ENCODE measurements at regions not wholly inside any gene's neighbourhood (a gene's known extent, or its start where the extent isn't known, plus 50 kb on each side); places are given as distances from the start of the nearest gene placed in this dataset.
"Not testable (repeated sequence)": the region's sequence is repeated elsewhere in the genome, so short reads cannot be mapped to it uniquely, and the experiment has no call there.

- not testable (repeated sequence) for H3K27ac ChIP-seq (ENCODE audit: low read depth, low read length); H3K27me3 ChIP-seq (ENCODE audit: control insufficient read depth in 1 of 2, insufficient read depth in 2 of 2, low read length in 2 of 2); H3K9ac ChIP-seq (ENCODE audit: low read length); H3K36me3 ChIP-seq (ENCODE audit: insufficient read depth, low read length); H3K4me1 ChIP-seq (ENCODE audit: insufficient read depth, low read length); H3K9me3 ChIP-seq (ENCODE audit: low read length); H3K4me3 ChIP-seq (ENCODE audit: low read depth in 1 of 2, low read length in 2 of 2)
Observed at GRCh38 chr16:29326164-29327125, 80.1 kb downstream of the NPIPB11 start.

- H3K9ac ChIP-seq (ENCODE audit: low read length); H3K27me3 ChIP-seq (ENCODE audit: control insufficient read depth in 1 of 2, insufficient read depth in 2 of 2, low read length in 2 of 2); H3K27ac ChIP-seq (ENCODE audit: low read depth, low read length); H3K4me1 ChIP-seq (ENCODE audit: insufficient read depth, low read length); H3K36me3 ChIP-seq (ENCODE audit: insufficient read depth, low read length); H3K4me3 ChIP-seq (ENCODE audit: low read depth in 1 of 2, low read length in 2 of 2); H3K9me3 ChIP-seq (ENCODE audit: low read length): not testable (repeated sequence)
Observed at GRCh38 chr16:29323725-29324124, 82.8 kb downstream of the NPIPB11 start.

DNA sequence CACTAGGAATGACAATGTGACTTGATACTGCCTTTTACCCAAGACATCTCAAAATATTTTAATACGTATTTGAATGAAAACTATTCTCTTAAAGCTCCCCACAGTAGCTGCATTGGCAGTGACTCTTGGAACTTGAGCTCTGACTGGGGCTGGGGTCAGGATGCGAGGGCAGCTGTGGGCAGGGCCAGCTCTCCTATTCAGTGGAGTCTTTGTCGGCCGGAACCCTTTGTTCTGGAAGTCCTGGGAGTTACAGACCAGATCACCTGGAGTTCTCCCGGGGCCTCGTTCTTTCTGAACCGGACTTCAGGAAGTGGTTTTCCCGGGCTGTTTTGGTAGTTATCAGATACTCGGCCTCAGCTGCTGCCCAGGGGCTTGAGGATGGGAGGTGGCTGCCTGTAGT lies 84.9 kb downstream of the NPIPB11 start:
- Histone ChIP-seq H3K36me3 (ENCODE audit: insufficient read depth, low read length) (no peaks in the 10 kb centered on the region), H3K4me3 (ENCODE audit: low read depth in 1 of 2, low read length in 2 of 2) (no peak overlapping the region), H3K4me1 (ENCODE audit: insufficient read depth, low read length) (peaks cover 5% of the 10 kb centered on the region), H3K9ac (ENCODE audit: low read length) (no peak overlapping the region), H3K27ac (ENCODE audit: low read depth, low read length) (no peak overlapping the region), H3K27me3 (ENCODE audit: control insufficient read depth in 1 of 2, insufficient read depth in 2 of 2, low read length in 2 of 2) (no peaks in the 10 kb centered on the region), H3K9me3 (ENCODE audit: low read length) (no peaks in the 10 kb centered on the region)

DNA sequence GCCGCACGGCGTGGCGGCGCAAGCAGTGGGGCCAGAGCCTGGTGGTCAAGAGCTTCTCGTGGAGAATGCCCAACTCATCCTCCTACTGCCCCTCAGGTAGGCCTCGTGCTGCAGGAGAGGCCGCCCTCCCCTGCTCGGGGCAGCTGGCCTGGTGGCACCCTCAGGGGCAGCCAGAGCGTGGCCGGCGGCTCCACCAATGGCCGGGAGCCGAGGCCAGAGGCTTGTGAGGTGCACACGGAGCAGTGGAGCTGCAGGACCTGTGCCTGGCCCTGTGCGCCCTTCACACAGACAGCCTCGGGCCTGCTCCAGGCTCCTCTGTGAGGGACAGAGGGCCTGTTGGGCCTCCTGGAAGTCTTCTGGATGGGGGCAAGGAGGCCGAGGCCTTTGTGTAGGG lies 85.5 kb downstream of the NPIPB11 start:
- Histone ChIP-seq H3K27me3 (ENCODE audit: control insufficient read depth in 1 of 2, insufficient read depth in 2 of 2, low read length in 2 of 2) (no peaks in the 10 kb centered on the region), H3K4me1 (ENCODE audit: insufficient read depth, low read length) (peaks cover 5% of the 10 kb centered on the region), H3K27ac (ENCODE audit: low read depth, low read length) (no peak overlapping the region), H3K36me3 (ENCODE audit: insufficient read depth, low read length) (no peaks in the 10 kb centered on the region), H3K9me3 (ENCODE audit: low read length) (no peaks in the 10 kb centered on the region), H3K4me3 (ENCODE audit: low read depth in 1 of 2, low read length in 2 of 2) (no peak overlapping the region), H3K9ac (ENCODE audit: low read length) (no peak overlapping the region)

- Histone ChIP-seq H3K4me1 (ENCODE audit: insufficient read depth, low read length) (peaks cover 5% of the 10 kb centered on the region), H3K27ac (ENCODE audit: low read depth, low read length) (no peak overlapping the region), H3K9me3 (ENCODE audit: low read length) (no peaks in the 10 kb centered on the region)
Observed at GRCh38 chr16:29320274-29320999, 86.1 kb downstream of the NPIPB11 start.

DNA sequence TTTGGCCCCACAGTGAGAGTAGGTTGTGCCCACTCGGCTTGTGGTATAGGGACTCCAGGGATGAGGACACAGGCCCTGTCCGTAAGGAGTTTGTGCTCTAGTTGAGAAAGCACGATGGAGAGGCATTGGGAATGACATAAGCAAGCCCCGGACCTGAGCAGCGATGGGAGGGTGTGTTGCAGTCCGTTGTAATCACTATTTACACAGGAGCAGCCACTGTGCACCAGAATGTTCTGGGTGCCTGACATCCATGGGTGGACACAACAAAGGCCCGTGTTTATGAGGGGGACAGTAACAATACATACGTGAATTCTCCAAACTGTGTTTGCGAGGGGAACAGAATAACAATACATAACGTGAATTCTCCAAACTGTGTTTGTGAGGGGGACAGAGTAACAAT lies 86.8 kb downstream of the NPIPB11 start:
- no peaks in the 10 kb centered on the region for H3K27me3 ChIP-seq (ENCODE audit: control insufficient read depth in 1 of 2, insufficient read depth in 2 of 2, low read length in 2 of 2)
- peaks cover 5% of the 10 kb centered on the region for H3K4me1 ChIP-seq (ENCODE audit: insufficient read depth, low read length)
- H3K36me3 ChIP-seq (ENCODE audit: insufficient read depth, low read length): no peaks in the 10 kb centered on the region

More at GRCh38 chr16:29320274-29320999, 86.1 kb downstream of the NPIPB11 start:
- no peak overlapping the region for H3K9ac ChIP-seq (ENCODE audit: low read length)
- no peaks in the 10 kb centered on the region for H3K36me3 ChIP-seq (ENCODE audit: insufficient read depth, low read length)
- no peak overlapping the region for H3K4me3 ChIP-seq (ENCODE audit: low read depth in 1 of 2, low read length in 2 of 2)
- H3K27me3 ChIP-seq (ENCODE audit: control insufficient read depth in 1 of 2, insufficient read depth in 2 of 2, low read length in 2 of 2): no peaks in the 10 kb centered on the region

GRCh38 chr16:29318561-29318968 lies 87.9 kb downstream of the NPIPB11 start:
- not testable (repeated sequence) for H3K27ac ChIP-seq (ENCODE audit: low read depth, low read length)

More for the DNA sequence above, 86.8 kb downstream of the NPIPB11 start:
- Histone ChIP-seq H3K27ac (ENCODE audit: low read depth, low read length) (no peak overlapping the region), H3K9me3 (ENCODE audit: low read length) (no peaks in the 10 kb centered on the region), H3K9ac (ENCODE audit: low read length) (no peak overlapping the region), H3K4me3 (ENCODE audit: low read depth in 1 of 2, low read length in 2 of 2) (no peak overlapping the region)

GRCh38 chr16:29318037-29318436 lies 88.5 kb downstream of the NPIPB11 start:
- Histone ChIP-seq H3K27ac (ENCODE audit: low read depth, low read length) (no peak overlapping the region), H3K36me3 (ENCODE audit: insufficient read depth, low read length) (no peaks in the 10 kb centered on the region), H3K4me3 (ENCODE audit: low read depth in 1 of 2, low read length in 2 of 2) (no peak overlapping the region), H3K9ac (ENCODE audit: low read length) (no peak overlapping the region), H3K27me3 (ENCODE audit: control insufficient read depth in 1 of 2, insufficient read depth in 2 of 2, low read length in 2 of 2) (no peaks in the 10 kb centered on the region), H3K9me3 (ENCODE audit: low read length) (no peaks in the 10 kb centered on the region), H3K4me1 (ENCODE audit: insufficient read depth, low read length) (no peaks in the 10 kb centered on the region)

More at GRCh38 chr16:29318561-29318968, 87.9 kb downstream of the NPIPB11 start:
- H3K9me3 ChIP-seq (ENCODE audit: low read length); H3K27me3 ChIP-seq (ENCODE audit: control insufficient read depth in 1 of 2, insufficient read depth in 2 of 2, low read length in 2 of 2); H3K4me3 ChIP-seq (ENCODE audit: low read depth in 1 of 2, low read length in 2 of 2); H3K36me3 ChIP-seq (ENCODE audit: insufficient read depth, low read length); H3K9ac ChIP-seq (ENCODE audit: low read length); H3K4me1 ChIP-seq (ENCODE audit: insufficient read depth, low read length): not testable (repeated sequence)

- no peaks in the 10 kb centered on the region for H3K4me1 ChIP-seq (ENCODE audit: insufficient read depth, low read length)
- no peaks in the 10 kb centered on the region for H3K27me3 ChIP-seq (ENCODE audit: control insufficient read depth in 1 of 2, insufficient read depth in 2 of 2, low read length in 2 of 2)
- H3K9ac ChIP-seq (ENCODE audit: low read length): no peak overlapping the region
- H3K27ac ChIP-seq (ENCODE audit: low read depth, low read length): no peak overlapping the region
- H3K9me3 ChIP-seq (ENCODE audit: low read length): no peaks in the 10 kb centered on the region
- H3K36me3 ChIP-seq (ENCODE audit: insufficient read depth, low read length): no peaks in the 10 kb centered on the region
- H3K4me3 ChIP-seq (ENCODE audit: low read depth in 1 of 2, low read length in 2 of 2): no peak overlapping the region
Observed at GRCh38 chr16:29317269-29317668, 89.2 kb downstream of the NPIPB11 start.

DNA sequence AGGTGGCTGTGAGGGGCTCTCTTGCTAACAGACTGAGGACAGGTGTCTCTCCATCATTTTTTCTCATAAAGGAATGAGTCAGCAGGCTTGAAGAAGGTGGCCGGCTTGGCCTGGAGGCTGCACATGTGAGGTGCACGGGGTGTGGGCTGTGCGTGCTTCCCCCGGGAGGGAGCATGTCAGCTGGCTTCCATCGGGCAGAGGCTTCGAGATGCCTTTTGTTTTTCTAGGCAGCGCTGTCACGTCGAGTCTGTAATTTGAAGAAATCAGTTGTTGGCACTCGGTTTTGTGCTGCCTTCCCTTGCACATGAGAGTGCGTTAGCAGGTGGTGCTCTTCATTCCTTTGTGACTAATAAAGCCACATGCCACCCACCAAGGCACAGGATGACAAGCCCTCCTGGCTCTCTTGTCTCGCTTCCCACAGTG lies 89.7 kb downstream of the NPIPB11 start:
- H3K9ac ChIP-seq (ENCODE audit: low read length): no peak overlapping the region
- H3K27ac ChIP-seq (ENCODE audit: low read depth, low read length): no peak overlapping the region
- H3K4me3 ChIP-seq (ENCODE audit: low read depth in 1 of 2, low read length in 2 of 2): no peak overlapping the region
- H3K9me3 ChIP-seq (ENCODE audit: low read length): no peaks in the 10 kb centered on the region
- H3K36me3 ChIP-seq (ENCODE audit: insufficient read depth, low read length): no peaks in the 10 kb centered on the region
- H3K4me1 ChIP-seq (ENCODE audit: insufficient read depth, low read length): no peaks in the 10 kb centered on the region
- H3K27me3 ChIP-seq (ENCODE audit: control insufficient read depth in 1 of 2, insufficient read depth in 2 of 2, low read length in 2 of 2): no peaks in the 10 kb centered on the region

DNA sequence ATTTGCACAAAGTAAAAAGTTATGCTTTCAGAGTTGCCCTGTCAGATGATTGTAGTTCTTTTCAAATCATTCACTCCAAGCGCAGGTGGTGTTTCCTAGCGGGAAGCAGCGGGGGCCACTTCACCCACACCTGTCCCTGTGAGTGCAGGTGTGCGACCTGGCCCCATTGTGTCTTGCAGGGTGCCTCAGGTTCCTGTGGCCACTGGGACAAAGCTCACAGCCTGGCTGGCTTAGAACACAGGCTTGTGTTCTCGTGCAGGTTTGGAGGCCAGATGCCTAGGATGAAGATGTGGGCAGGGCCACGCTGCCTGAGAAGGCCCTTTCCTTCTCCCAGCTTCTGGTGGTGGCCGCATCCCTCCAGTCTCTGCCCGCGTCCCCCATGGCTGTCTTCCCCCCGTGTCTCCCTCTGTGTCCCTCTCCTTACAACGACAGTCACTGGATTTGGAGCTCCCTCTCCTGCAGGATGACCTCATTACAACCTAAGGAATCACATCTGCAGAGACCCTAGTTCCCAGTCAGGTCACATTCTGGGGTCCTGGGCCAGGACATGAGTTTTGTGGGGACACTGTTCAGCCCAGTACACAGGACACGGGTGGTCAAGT lies 90.5 kb downstream of the NPIPB11 start:
- Histone ChIP-seq H3K9ac (ENCODE audit: low read length) (no peak overlapping the region), H3K9me3 (ENCODE audit: low read length) (no peaks in the 10 kb centered on the region), H3K4me3 (ENCODE audit: low read depth in 1 of 2, low read length in 2 of 2) (no peak overlapping the region), H3K27me3 (ENCODE audit: control insufficient read depth in 1 of 2, insufficient read depth in 2 of 2, low read length in 2 of 2) (no peaks in the 10 kb centered on the region), H3K36me3 (ENCODE audit: insufficient read depth, low read length) (no peaks in the 10 kb centered on the region), H3K27ac (ENCODE audit: low read depth, low read length) (no peak overlapping the region), H3K4me1 (ENCODE audit: insufficient read depth, low read length) (no peaks in the 10 kb centered on the region)

Measured in muscle layer of colon (tissue), 2 donors.